GM10248 (cell line): ENCODE measurements at regions not wholly inside any gene's neighbourhood (a gene's known extent, or its start where the extent isn't known, plus 50 kb on each side); places are given as distances from the start of the nearest gene placed in this dataset.

ENCODE experiments used
- CTCF ChIA-PET: fragments of 300-600 bp; sonication (Branson Sonifier 250); formaldehyde crosslinking; extraction: SDS; loops from one replicate; lab custom pipeline; 2021; ENCODE audit warnings: antibody characterized with exemption; lab: Yijun Ruan, JAX
- POLR2A ChIA-PET: fragments of 350-650 bp; sonication (Branson Sonifier 250); formaldehyde crosslinking; extraction: SDS; loops from one replicate; lab custom pipeline; 2020; ENCODE audit warnings: antibody characterized with exemption; lab: Yijun Ruan, JAX
- DNase-seq: peaks from one replicate; pipeline ENCODE4 v3.0.0; 2012; ENCODE audit errors: extremely low spot score
- CTCF ChIP-seq: IDR thresholded peaks from 2 replicates; pipeline ENCODE4 v1.5.1; 2012; ENCODE audit warnings: mild to moderate bottlenecking, low read depth; ENCODE audit errors: extremely low read depth, missing control alignments, control extremely low read depth

DNA sequence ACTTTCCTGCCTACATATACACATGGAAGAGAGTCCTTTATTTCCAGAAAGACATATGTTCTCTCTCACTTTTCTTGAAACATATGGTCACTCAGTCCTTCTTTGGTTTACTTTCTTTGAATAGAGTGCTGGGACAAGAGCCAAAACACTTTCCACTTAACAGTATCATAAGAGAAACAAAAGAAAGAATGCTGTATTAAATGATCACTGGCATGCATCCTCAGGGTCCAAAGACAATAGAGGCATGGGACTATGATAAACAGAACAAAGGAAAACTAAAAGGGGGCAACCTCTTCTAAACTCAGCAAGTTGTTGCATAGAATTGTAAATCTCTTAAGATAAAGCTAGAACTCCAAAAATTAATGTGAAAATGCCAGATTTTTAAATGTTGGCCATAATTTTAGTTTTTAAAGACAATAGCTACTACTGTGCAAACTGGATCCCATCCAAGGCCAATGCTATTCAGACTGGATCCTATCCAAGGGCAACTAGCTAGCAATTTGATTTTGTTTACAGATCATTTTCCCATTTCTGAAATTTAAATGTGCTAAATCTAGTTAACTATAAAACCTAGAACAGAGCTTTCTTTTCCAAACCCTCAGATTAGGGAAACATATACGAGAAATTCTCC, 687.5 kb downstream of the SORCS3 start:
- ChIA-PET CTCF (interaction anchor here (2.1 kb wide), 1 partner anchor 12 kb away, joined by 7 read pairs; no protein-coding TSS in a partner anchor), POLR2A (no interaction called here)
- no peak for TF ChIP-seq CTCF
- no peak for DNase-seq
